GM13976 (cell line): ENCODE measurements at regions not wholly inside any gene's neighbourhood (a gene's known extent, or its start where the extent isn't known, plus 50 kb on each side); places are given as distances from the start of the nearest gene placed in this dataset.
"Not testable (repeated sequence)": the region's sequence is repeated elsewhere in the genome, so short reads cannot be mapped to it uniquely, and the experiment has no call there.

Experiments
- DNase-seq: peaks from one replicate; pipeline ENCODE4 v3.0.0; 2012; ENCODE audit warnings: low spot score
- in situ Hi-C: fragments of 300-500 bp; cut with MboI; formaldehyde crosslinking; loops from one replicate; pipeline ENCODE4 v1.12.0; 2022; ENCODE audit warnings: low sequenced_read_pairs, mixed read lengths, inconsistent platforms; ENCODE audit not compliant: unreplicated experiment
- TF ChIP-seq, protein P1 (sequence below): IDR thresholded peaks from 2 replicates; pipeline ENCODE4 v1.5.1; 2012; ENCODE audit warnings: borderline replicate concordance, mild to moderate bottlenecking; ENCODE audit not compliant: insufficient read depth; ENCODE audit errors: extremely low read depth, missing control alignments, control extremely low read depth

DNA sequence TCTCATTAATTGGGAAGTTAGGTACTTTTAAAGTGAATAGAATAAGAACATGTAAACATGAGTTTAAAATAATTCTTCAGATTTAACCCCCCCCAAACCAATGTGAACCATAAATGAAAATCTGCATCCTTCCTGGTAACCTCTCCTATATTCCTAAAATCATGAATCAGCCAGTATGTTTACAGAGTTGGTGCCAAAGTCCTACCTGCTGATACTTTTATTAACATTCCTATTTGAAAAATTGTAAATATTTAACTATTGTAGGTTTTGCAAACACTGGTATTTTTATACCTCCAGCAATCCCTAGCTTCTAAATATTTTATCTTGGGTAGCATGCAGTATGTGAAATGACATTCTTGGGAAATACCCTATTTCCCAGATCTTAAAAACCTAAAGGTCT is 278.2 kb downstream of the RAB38 start:
- no peak for DNase-seq
- TF ChIP-seq, protein P1, sequence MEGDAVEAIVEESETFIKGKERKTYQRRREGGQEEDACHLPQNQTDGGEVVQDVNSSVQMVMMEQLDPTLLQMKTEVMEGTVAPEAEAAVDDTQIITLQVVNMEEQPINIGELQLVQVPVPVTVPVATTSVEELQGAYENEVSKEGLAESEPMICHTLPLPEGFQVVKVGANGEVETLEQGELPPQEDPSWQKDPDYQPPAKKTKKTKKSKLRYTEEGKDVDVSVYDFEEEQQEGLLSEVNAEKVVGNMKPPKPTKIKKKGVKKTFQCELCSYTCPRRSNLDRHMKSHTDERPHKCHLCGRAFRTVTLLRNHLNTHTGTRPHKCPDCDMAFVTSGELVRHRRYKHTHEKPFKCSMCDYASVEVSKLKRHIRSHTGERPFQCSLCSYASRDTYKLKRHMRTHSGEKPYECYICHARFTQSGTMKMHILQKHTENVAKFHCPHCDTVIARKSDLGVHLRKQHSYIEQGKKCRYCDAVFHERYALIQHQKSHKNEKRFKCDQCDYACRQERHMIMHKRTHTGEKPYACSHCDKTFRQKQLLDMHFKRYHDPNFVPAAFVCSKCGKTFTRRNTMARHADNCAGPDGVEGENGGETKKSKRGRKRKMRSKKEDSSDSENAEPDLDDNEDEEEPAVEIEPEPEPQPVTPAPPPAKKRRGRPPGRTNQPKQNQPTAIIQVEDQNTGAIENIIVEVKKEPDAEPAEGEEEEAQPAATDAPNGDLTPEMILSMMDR: no peak
- in situ Hi-C loops: no loop called here

- in situ Hi-C loops: no loop called here
- no peak for DNase-seq
- TF ChIP-seq, protein P1: no peak
Observed at GRCh38 chr11:87894961-87895360, 280.3 kb downstream of the RAB38 start.

GRCh38 chr11:87892291-87892690 is 283.0 kb downstream of the RAB38 start:
- DNase-seq: no peak

GRCh38 chr11:87889126-87889525 is 286.1 kb downstream of the RAB38 start:
- in situ Hi-C loops: no loop called here
- TF ChIP-seq, protein P1: no peak
- no peak for DNase-seq

More at GRCh38 chr11:87892291-87892690, 283.0 kb downstream of the RAB38 start:
- in situ Hi-C loops: no loop called here
- TF ChIP-seq, protein P1: no peak

- DNase-seq, in situ Hi-C loops: not testable (repeated sequence)
Observed at GRCh38 chr11:87885084-87885483, 290.2 kb downstream of the RAB38 start.

DNA sequence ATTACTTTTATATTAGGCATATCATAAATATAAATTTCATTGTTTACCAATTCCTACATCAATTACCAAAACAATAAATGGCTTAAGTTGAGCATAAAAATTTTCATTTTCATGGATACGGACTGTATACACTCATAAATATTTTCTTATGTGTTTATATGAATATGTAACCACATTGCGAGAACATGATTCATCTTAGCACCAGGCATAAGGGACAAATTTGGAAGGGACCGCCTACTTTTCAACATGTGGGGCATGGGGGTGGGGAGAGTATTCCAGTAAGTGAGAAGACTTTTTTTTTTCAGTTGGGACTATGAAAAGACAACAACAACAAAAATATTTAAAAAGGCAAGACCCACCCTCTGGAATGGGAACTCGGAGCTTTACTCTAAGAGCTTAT is 296.1 kb downstream of the RAB38 start:
- in situ Hi-C loops: no loop called here
- no peak for DNase-seq
- TF ChIP-seq, protein P1: no peak

- DNase-seq: no peak
- TF ChIP-seq, protein P1: no peak
- in situ Hi-C loops: no loop called here
Observed at GRCh38 chr11:87878373-87878825, 296.8 kb downstream of the RAB38 start.
